Activated gamma-delta T cell treated with Interleukin-2 at 50 U/mL for 16 hours (primary cell): ENCODE measurements at regions not wholly inside any gene's neighbourhood (a gene's known extent, or its start where the extent isn't known, plus 50 kb on each side); places are given as distances from the start of the nearest gene placed in this dataset.

Source experiments
- DNase-seq: peaks from one replicate; pipeline ENCODE4 v3.0.0-alpha.2; 2020

- DNase-seq = no peak
These were observed 253.2 kb downstream of the TOMM20 start for GRCh38 chr1:234875328-234875952.

GRCh38 chr1:234874291-234875288, 254.0 kb downstream of the TOMM20 start:
- no peak for DNase-seq

DNA sequence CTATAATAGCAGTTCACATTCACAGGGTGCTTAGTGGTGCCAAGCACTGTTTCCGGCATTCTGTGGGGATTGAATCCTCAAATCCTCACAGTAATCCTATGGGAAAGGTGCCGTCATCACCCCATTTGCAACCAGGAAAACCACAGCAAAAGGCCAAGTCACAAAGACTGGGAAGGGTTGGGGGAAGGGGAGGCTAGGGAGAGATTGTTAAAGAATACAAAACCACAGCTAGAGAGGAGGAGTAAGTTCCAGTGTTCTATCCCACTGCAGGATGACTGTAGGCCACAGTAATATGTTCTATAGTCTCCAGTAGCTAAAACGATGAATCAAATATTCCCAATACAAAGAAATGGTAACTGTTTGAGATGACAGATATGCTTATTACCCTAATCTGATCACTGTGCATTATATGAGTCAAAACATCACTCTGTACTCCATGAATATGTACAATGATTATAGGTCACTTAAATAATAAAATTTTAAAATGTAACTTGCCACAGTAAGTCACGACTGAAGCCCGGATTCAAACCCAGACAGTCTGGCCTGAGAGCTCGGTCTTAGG, 256.8 kb downstream of the TOMM20 start:
- DNase-seq = no peak

DNA sequence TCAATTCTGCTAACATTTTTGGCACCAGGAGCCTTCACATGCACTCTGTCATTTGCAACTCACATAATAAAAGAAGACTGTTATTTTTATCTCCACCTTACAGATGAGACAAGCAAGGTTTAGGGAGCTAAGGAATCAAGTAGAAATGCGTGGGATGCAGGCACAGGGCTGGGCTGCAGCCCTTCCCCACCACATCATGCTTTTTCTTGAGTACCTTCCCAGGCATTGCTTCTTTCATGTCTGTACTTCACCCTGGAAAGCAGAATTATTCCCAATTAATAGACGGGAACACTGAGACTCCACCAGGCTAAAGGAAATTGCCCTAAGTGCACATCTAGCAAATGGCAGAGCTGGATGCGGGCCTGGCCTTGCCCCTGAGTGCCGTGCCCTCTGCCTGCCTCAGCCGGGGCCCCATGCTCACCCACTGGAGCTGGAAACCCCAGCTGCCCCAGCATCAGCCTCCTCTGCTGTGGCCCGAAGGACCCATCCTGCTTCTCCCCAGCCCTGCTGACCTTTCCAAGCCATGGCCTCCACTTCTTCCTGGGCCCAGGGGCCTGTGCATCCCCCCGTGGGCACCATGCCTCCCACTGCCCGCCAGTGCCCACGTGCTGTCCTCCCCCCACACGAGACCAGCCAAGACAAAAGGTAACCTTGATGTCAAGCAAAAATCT, 257.5 kb downstream of the TOMM20 start:
- no peak for DNase-seq

- no peak for DNase-seq
These were observed 258.3 kb downstream of the TOMM20 start for GRCh38 chr1:234870020-234870981.

DNA sequence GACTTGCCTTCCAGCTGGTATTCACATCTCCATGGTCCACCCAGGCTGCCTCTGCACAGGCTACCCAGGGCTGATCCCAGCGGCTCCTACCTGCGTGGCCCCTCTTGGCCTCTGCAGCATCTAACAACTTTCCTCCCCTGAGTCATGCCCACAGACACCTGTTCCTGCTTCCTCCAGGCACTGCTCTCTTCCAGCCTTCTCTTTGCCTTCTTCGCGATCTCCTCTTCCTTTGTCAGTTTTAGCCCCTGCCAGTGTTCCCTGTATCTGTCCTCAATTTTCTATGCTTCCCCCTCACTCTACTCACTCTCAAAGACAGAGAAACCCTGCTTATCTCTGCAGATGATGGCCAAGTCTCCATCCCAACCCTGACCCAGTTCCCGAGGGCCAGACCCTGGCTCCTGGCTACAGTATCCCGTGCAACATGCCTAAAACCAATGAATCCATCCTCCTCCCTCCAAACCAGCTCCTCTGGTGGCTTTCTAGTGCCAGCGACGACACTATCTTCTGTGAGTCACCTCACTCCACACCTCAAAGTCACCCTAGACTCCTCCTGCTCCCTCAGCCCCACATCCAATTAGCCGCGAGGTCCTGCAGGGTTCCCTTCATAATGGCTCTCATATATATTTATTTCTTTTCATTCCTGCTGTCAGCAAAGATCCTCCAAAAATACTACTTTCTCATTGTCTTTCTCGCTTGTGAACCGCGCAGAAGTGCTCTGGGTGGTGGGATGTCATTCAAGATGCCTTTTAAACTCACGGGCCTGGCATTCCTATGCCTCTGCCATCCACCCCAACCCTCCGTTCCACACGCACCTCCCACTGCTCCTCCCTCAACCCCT, 259.2 kb downstream of the TOMM20 start:
- DNase-seq = no peak

DNA sequence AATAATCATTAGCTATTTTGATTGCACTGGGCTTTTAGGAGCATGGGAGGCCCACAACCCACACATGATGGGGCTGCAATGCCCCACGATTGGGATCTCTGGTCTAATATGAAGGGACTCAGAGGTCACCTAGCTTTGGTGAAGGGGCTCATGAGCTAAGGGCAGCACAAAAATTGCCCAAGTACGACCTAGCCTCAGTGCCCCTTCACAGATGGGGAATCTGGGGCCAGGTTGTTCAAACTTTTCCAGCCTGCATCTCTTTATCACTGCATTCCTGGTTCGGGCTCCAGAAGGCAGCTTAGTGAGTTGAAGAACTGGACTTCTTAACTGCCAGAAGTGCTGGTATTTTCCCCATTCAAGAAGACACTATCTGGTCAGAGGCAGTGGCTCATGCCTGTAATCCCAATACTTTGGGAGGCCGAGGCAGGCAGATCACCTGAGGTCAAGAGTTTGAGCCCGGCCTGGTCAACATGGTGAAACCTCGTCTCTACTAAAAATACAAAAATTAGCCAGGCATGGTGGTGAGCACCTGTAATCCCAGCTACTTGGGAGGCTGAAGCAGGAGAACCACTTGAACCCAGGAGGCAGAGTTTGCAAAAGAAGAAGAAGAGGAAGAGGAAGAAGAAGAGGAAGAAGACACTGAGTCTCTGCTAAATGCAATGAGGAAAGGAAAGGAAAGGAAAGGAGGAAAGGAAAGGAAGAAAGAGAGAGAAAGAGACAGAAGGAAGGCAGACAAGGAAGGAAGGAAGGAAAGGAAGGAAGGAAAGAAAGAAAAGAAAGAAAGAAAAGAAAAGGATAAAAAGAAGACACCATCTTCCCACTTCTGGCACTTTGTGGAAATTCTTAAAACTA, 258.5 kb upstream of the IRF2BP2 start:
- DNase-seq = no peak

DNA sequence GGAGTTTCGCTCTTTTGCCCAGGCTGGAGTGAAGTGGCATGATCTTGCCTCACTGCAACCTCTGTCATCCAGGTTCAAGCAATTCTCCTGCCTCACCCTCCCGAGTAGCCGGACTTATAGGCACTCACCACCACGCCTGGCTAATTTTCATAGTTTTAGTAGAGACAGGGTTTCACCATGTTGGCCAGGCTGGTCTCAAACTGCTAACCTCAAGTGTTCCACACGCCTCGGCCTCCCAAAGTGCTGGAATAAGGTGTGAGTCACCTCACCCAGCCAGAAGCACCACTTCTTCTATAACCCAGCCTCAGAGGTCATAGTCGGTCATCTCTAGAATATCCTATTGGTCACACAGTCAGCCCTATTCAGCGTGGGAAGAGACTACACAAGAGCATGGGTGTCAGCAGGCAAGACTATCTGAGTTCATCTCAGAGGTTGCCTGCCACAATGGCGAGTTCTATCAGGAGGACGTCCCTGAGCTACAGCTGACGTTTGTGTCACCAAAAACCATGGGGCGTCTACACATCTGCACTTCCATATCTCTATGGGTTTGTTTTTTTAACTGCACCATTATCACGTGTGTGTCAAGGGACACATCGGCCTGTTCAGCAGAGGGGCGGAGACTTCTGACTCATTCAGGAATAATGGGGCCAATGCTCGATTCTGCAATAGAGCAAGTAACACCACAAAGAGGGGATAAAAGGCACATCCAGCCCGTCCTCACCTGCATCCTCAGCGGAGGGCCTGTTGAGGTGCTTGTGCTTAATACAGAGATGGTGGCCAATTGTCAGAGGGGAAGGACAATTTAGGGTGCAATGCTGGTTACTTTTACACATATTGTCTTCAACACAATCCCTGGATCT, 256.3 kb upstream of the IRF2BP2 start:
- DNase-seq = no peak

GRCh38 chr1:234865171-234866006, 255.4 kb upstream of the IRF2BP2 start:
- no peak for DNase-seq

- DNase-seq = no peak
These were observed 254.1 kb upstream of the IRF2BP2 start for GRCh38 chr1:234864116-234864515.

DNA sequence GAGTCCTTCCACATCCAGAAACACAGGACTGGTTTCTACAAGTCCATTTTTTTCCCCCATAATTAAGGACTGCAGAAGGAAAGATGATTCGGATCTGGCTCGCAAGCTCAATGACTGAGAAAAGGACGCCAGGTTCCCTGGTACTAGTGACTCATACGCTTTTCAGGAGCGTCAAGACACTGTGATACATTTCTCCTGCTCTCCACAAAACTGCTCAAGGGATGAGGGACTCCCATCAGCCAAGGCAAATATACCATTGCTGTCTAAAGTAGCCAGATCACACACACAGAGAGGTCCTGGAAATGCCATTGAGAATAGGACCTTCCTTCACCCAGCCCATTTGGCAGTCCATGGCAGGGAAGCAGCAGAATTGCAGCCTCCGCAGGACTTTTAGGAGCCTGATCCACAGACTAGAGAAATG, 253.6 kb upstream of the IRF2BP2 start:
- DNase-seq = no peak

DNA sequence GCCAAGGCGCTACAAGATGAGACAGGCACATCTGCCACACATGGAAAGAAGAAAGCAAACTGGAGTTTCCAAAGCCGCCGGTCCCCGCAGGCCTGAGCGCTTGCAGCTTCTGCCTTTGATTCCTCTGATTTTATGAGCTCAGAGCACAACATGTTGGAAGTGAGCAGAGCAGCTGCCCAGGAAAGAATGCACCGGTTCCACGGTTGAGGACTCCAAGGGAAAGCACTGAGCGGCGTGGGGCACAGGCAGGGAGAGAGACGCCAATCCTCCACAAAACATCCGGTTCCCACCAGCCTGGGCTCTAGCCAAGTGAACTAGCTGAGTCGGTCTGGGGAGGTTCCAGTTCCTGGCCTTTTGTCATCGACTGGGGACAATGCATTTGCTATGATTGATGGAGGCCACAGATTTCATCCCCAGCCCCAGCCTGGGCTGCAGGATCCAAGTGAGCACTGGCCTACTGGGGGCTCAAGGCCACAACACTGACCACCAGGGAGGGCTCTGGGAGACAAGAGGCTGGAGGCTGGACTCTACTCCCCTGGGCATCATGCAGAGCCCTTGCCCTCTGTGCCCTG, 253.1 kb upstream of the IRF2BP2 start:
- DNase-seq = no peak

GRCh38 chr1:234862360-234862943, 252.5 kb upstream of the IRF2BP2 start:
- DNase-seq = no peak

DNA sequence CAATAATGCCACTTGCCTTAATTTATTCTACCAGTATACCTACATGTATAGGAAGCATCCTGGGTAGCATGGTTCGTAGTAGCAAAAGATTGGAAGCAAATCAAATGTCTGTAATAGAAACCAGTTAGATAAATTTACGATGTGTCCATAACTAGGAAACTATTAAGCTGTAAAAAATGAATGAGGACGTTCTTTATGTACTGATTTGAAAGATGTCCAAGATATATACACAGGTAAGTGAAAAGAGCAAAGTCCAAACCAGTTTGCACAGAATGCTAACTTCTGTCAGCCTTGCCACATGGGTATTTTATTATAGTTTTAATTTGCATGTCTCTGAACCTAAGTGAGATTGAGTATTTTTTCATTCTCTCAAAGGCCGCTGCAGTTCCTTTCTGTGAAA, 251.8 kb upstream of the IRF2BP2 start:
- DNase-seq = no peak

DNA sequence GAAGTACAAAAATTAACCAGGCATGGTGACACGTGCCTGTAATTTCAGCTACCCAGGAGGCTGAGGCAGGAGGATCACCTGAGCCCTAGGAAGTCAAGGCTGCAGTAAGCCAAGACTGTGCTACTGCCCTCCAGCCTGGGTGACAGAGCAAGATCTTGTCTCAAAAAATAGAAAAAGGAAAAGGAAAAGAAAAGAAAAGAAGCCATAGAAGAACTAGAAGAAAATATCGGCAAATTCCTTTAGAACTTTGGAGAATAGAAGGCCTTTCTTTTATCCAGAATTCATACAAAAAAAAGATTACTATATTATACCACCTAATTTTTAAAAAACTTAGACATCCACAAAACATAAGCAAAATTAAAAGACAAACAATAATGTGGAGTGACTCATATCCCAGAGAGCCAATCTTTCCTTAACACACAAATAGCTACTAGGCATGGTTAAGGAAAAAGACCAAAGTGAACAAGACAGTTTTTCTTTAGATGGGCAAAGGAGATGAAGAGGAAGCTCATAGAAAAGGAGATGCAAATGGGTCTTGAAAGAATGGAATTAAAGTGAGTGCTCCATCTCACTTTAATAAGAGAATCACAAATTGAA, 251.1 kb upstream of the IRF2BP2 start:
- DNase-seq = no peak

DNA sequence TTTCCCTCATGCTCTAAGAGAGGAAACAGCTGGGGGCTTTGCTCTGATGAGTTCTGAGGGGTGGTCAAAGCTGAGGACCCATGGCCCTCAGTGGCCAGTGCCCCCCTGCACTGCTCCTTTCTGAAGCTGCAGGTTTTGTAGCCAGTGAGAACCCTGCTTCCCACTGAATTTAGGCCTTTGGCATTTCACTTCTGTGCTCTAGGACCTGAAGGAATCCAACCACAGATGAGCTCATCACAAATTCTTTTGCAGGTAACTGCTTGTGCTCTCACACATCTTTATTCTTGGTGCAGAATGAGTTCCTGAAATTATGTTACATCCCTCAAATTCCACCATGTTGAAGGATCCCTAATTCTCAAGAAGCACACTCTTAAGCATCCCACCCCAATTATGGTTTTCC, 248.7 kb upstream of the IRF2BP2 start:
- no peak for DNase-seq

DNA sequence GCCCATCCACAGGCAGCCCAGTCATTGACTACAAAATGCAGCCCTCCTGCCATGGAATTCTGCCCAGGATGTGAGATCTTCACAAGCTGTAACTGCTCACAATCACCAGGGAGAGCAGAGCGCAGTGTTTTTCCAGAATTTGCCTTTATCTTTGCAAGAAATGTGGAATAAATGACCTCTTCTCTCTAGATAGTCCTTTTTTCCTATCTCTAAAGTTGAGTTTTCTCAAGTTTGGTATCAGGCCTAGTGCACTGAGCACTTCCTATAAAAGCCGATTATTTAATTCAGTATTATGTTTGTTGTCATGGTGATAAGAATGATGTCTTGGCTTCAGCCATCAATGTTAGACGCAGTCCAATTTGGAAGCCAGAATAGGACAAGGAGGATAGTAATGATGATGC, 246.9 kb upstream of the IRF2BP2 start:
- DNase-seq = no peak
